RWPE1 (cell line): ENCODE measurements at regions not wholly inside any gene's neighbourhood (a gene's known extent, or its start where the extent isn't known, plus 50 kb on each side); places are given as distances from the start of the nearest gene placed in this dataset.
A peak's percentile ranks its signal among the peaks of the same experiment; 100 is the strongest.
"Not testable (repeated sequence)": the region's sequence is repeated elsewhere in the genome, so short reads cannot be mapped to it uniquely, and the experiment has no call there.

ENCODE experiments used
- CTCF ChIA-PET: fragments of 350-600 bp; sonication (Branson Sonifier 250); formaldehyde crosslinking; extraction: SDS; loops from one replicate; lab custom pipeline; 2021; lab: Yijun Ruan, JAX
- POLR2A ChIA-PET: fragments of 400-600 bp; formaldehyde crosslinking; extraction: SDS; loops from one replicate; lab custom pipeline; 2020; ENCODE audit warnings: antibody characterized with exemption; ENCODE audit not compliant: low non-redundant PET; lab: Yijun Ruan, JAX
- DNase-seq: peaks from one replicate; pipeline ENCODE4 v3.0.0; 2012; ENCODE audit warnings: low spot score
- H3K27ac ChIP-seq: fragments of 450-650 bp; 2 replicates; pipeline ENCODE4 v1.5.1; 2017
- CTCF ChIP-seq: fragments of 450-650 bp; conservative IDR thresholded peaks from 2 replicates; pipeline ENCODE4 v1.5.1; 2017; ENCODE audit warnings: low read depth, mild to moderate bottlenecking

- TF ChIP-seq CTCF = no peak
- CTCF ChIA-PET = no interaction called here
- DNase-seq = no peak
- POLR2A ChIA-PET = no interaction called here
- no peak overlapping the region for H3K27ac ChIP-seq
Observed at GRCh38 chr5:91449083-91449482, 66.0 kb upstream of the ARRDC3 start.

GRCh38 chr5:91448079-91448478 lies 65.0 kb upstream of the ARRDC3 start:
- POLR2A ChIA-PET, H3K27ac ChIP-seq, CTCF ChIA-PET, DNase-seq: not testable (repeated sequence)

- H3K27ac ChIP-seq, DNase-seq, POLR2A ChIA-PET: not testable (repeated sequence)
- CTCF ChIA-PET = interaction anchor here (0.7 kb wide), 1 partner anchor 617 kb away, joined by 3 read pairs; no protein-coding TSS in a partner anchor
Observed at GRCh38 chr5:91446880-91447279, 63.8 kb upstream of the ARRDC3 start.

GRCh38 chr5:91443761-91444467 lies 60.8 kb upstream of the ARRDC3 start:
- no peak for DNase-seq
- H3K27ac ChIP-seq = no peak overlapping the region
- CTCF ChIA-PET = interaction anchor here (0.7 kb wide), 1 partner anchor 194 kb away, joined by 3 read pairs; no protein-coding TSS in a partner anchor
- POLR2A ChIA-PET = no interaction called here
- TF ChIP-seq CTCF = no peak

GRCh38 chr5:91443023-91443422 lies 59.9 kb upstream of the ARRDC3 start:
- CTCF ChIA-PET = no interaction called here
- POLR2A ChIA-PET = no interaction called here
- no peak overlapping the region for H3K27ac ChIP-seq
- DNase-seq = no peak
- no peak for TF ChIP-seq CTCF

- H3K27ac ChIP-seq = no peak overlapping the region
- TF ChIP-seq CTCF = no peak
- ChIA-PET POLR2A (no interaction called here), CTCF (no interaction called here)
- no peak for DNase-seq
Observed at GRCh38 chr5:91441082-91441481, 58.0 kb upstream of the ARRDC3 start.

GRCh38 chr5:91438871-91439270 lies 55.8 kb upstream of the ARRDC3 start:
- TF ChIP-seq CTCF = no peak
- H3K27ac ChIP-seq = no peak overlapping the region
- DNase-seq = peak; percentile 14
- ChIA-PET CTCF (interaction anchor here (1.3 kb wide), 1 partner anchor 11 kb away, joined by 4 read pairs; no protein-coding TSS in a partner anchor), POLR2A (no interaction called here)

GRCh38 chr5:91436241-91436640 lies 53.1 kb upstream of the ARRDC3 start:
- TF ChIP-seq CTCF = no peak
- no peak for DNase-seq
- CTCF ChIA-PET = no interaction called here
- POLR2A ChIA-PET = no interaction called here
- H3K27ac ChIP-seq = no peak overlapping the region
